BLaER1 (cell line): ENCODE measurements at regions not wholly inside any gene's neighbourhood (a gene's known extent, or its start where the extent isn't known, plus 50 kb on each side); places are given as distances from the start of the nearest gene placed in this dataset.
"Not testable (repeated sequence)": the region's sequence is repeated elsewhere in the genome, so short reads cannot be mapped to it uniquely, and the experiment has no call there.

ENCODE experiments used
- H3K27ac ChIP-seq: shearing (Covaris generic); formaldehyde crosslinking; 2 replicates; pipeline ENCODE4 v1.8.1; 2022
- H3K27me3 ChIP-seq: shearing (Covaris generic); formaldehyde crosslinking; 2 replicates; pipeline ENCODE4 v1.8.1; 2022
- H3K36me3 ChIP-seq: shearing (Covaris generic); formaldehyde crosslinking; 2 replicates; pipeline ENCODE4 v1.8.1; 2022
- H3K4me1 ChIP-seq: shearing (Covaris generic); formaldehyde crosslinking; 2 replicates; pipeline ENCODE4 v1.8.1; 2022
- H3K4me2 ChIP-seq: shearing (Covaris generic); formaldehyde crosslinking; 2 replicates; pipeline ENCODE4 v1.8.1; 2022
- H3K4me3 ChIP-seq: shearing (Covaris generic); formaldehyde crosslinking; 2 replicates; pipeline ENCODE4 v1.8.1; 2022
- H3K9ac ChIP-seq: shearing (Covaris generic); formaldehyde crosslinking; 2 replicates; pipeline ENCODE4 v1.8.1; 2022
- H3K9me3 ChIP-seq: shearing (Covaris generic); formaldehyde crosslinking; 2 replicates; pipeline ENCODE4 v1.8.1; 2022
- H4K20me1 ChIP-seq: shearing (Covaris generic); formaldehyde crosslinking; 2 replicates; pipeline ENCODE4 v1.8.1; 2022
- Cebpa-rat ChIP-seq: shearing (Covaris generic); IDR thresholded peaks from 2 replicates; pipeline ENCODE4 v1.8.1; 2022

- Histone ChIP-seq H4K20me1 (no peaks in the 10 kb centered on the region), H3K27me3 (no peaks in the 10 kb centered on the region), H3K9me3 (no peaks in the 10 kb centered on the region), H3K4me3 (no peak overlapping the region), H3K9ac (no peak overlapping the region), H3K4me1 (no peaks in the 10 kb centered on the region), H3K4me2 (no peak overlapping the region), H3K27ac (no peak overlapping the region), H3K36me3 (no peaks in the 10 kb centered on the region)
- no peak for TF ChIP-seq Cebpa-rat
Measured at GRCh38 chr15:24823473-24823872, 131.3 kb upstream of the SNRPN start.

DNA sequence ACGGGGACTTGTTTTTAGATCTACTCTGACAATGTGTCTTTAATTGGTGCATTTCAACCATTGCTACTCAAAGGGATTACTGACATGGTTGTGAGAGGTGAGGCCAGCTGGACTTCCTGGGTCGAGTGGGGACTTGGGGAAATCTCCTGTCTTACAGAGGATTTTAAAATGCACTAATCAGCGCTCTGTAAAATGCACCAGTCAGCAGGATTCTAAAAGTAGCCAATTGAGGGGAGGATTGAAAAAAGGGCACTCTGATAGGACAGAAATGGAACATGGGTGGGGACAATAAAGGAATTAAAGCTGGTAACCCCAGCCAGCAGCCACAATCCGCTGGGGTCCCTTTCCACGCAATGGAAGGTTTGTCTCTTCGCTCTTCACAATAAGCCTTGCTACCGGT, 122.5 kb upstream of the SNRPN start:
- no peak overlapping the region for H3K9ac ChIP-seq
- no peaks in the 10 kb centered on the region for H3K9me3 ChIP-seq
- TF ChIP-seq Cebpa-rat, result no peak
- no peaks in the 10 kb centered on the region for H3K27me3 ChIP-seq
- no peaks in the 10 kb centered on the region for H3K36me3 ChIP-seq
- H3K27ac ChIP-seq, result no peak overlapping the region
- H3K4me1 ChIP-seq, result no peaks in the 10 kb centered on the region
- H3K4me3 ChIP-seq, result no peak overlapping the region
- no peak overlapping the region for H3K4me2 ChIP-seq
- H4K20me1 ChIP-seq, result no peaks in the 10 kb centered on the region

DNA sequence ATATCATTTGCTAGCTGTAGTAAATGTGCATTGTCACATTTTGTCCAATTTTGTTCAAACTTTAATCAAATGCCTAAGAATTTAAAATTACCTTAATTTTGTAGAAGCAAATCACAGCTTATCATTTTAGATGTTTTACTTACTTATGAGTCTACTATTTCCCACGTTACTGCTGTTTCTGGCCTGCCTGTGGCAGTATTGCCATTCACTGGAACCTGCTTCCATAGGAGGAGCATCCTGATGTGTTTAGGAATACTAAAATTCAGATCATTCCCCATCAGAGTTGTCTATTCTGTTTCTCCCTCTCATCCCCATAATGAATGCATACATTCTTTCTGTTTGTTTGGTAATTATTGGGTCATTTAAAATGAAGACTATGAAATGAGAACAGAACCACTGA, 119.5 kb upstream of the SNRPN start:
- Histone ChIP-seq H3K4me2 (no peak overlapping the region), H3K4me3 (no peak overlapping the region), H3K4me1 (no peaks in the 10 kb centered on the region), H3K9ac (no peak overlapping the region), H3K9me3 (no peaks in the 10 kb centered on the region), H3K36me3 (no peaks in the 10 kb centered on the region), H3K27me3 (no peaks in the 10 kb centered on the region), H4K20me1 (no peaks in the 10 kb centered on the region), H3K27ac (no peak overlapping the region)
- no peak for TF ChIP-seq Cebpa-rat

DNA sequence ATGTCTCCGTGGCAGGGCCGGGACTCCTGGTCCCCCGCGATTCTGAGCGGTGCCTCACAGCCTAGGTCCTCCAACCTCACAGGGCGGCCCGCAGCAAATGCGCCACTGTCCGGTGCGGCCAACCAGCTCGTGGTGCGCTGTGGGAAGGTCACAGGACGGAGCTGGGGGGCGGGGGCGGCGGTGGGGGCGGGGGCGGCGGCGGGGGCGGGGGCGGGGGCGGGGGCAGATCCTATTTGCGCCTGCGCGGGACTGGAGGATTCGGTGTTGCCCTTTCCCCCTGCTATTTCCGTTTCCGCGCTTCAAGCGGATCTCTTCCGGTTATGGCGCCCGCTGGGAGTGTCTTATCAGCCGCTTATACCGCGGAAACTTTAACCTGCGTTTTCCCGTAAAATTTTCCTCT, 106.7 kb upstream of the SNRPN start:
- no peaks in the 10 kb centered on the region for H3K36me3 ChIP-seq
- no peaks in the 10 kb centered on the region for H3K27me3 ChIP-seq
- H3K4me3 ChIP-seq, result no peak overlapping the region
- no peak overlapping the region for H3K9ac ChIP-seq
- H3K9me3 ChIP-seq, result 0 out of 2 replicates have a peak, but pooled peaks cover 3% of the 10 kb centered on the region
- H3K27ac ChIP-seq, result no peak overlapping the region
- no peak for TF ChIP-seq Cebpa-rat
- no peaks in the 10 kb centered on the region for H3K4me1 ChIP-seq
- H3K4me2 ChIP-seq, result no peak overlapping the region
- no peaks in the 10 kb centered on the region for H4K20me1 ChIP-seq

DNA sequence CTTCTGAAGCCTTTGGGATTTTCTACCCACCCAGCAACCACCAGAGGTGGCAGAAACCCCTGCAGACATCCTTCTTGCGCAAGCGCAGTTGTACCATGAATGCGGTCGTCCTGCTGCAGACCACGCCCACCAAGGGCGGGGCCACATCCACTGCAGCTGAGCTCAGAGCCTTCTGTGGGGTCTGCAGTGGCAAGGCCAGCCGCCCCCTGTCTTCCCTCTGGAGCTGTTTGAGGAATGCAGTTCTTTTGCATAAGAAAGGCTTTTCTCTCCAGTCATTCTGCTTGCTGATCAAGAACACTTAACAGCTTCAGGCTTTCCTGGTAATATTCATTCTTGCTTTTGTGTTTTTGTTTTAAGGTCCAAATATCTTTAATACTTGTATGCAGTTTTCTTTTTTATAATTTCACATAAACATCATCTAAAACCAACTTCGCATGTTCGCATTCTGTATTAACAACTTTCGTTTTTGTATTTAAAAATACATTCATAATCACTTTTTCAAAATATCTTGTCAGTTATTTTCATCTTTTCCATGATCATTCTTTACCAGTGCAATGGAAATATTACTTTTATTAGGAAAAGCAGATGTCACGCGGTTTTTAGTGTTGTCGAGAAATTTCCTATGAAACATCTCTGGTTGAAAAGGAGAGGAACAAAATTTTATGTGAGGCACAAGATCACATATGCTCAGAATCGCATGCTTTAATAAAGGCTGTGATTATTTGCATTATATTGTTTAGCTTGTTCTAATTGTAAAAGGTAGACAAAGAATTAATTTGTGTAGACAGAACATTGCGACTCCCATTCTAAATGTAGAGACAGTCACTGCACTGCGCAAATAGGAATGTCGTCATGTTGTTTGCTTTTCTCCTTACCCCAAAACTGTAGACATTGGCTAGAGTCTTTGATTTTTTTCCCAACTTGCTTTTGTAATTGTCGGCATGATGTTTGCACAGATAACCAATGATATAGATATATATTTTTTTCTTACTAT, 98.1 kb upstream of the SNRPN start:
- no peak for TF ChIP-seq Cebpa-rat
- H3K27ac ChIP-seq, result no peak overlapping the region
- H3K9ac ChIP-seq, result no peak overlapping the region
- H3K9me3 ChIP-seq, result 0 out of 2 replicates have a peak, but pooled peaks cover 10% of the 10 kb centered on the region
- no peaks in the 10 kb centered on the region for H3K4me1 ChIP-seq
- no peaks in the 10 kb centered on the region for H4K20me1 ChIP-seq
- H3K36me3 ChIP-seq, result no peaks in the 10 kb centered on the region
- no peaks in the 10 kb centered on the region for H3K27me3 ChIP-seq
- no peak overlapping the region for H3K4me2 ChIP-seq
- H3K4me3 ChIP-seq, result no peak overlapping the region

GRCh38 chr15:24857763-24858162, 97.0 kb upstream of the SNRPN start:
- Histone ChIP-seq H3K9ac (no peak overlapping the region), H4K20me1 (no peaks in the 10 kb centered on the region), H3K27ac (no peak overlapping the region), H3K4me1 (no peaks in the 10 kb centered on the region), H3K4me2 (no peak overlapping the region), H3K4me3 (no peak overlapping the region), H3K27me3 (no peaks in the 10 kb centered on the region), H3K9me3 (0 out of 2 replicates have a peak, but pooled peaks cover 10% of the 10 kb centered on the region), H3K36me3 (no peaks in the 10 kb centered on the region)
- TF ChIP-seq Cebpa-rat, result no peak

DNA sequence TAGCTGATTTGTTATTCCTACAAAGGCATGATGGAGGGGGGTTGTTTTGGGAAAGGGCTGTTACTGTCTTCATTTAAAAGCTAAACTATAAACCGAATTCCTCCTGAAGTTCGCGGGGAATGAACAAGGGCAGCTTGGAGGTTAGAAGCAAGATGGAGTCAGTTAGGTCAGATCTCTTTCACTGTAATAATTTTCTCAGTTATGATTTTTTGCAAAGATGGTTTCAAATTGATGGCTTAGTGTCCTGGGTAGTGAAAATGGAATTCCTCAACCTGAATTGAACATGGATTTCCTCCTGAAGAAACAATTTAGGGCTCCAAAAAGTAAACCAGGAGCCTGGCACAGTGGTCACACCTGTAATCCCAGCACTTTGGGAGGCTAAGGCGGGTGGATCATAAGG, 96.6 kb upstream of the SNRPN start:
- not testable (repeated sequence) for H3K36me3 ChIP-seq, H3K27ac ChIP-seq, H3K4me3 ChIP-seq, H4K20me1 ChIP-seq, H3K9ac ChIP-seq, H3K4me2 ChIP-seq, H3K4me1 ChIP-seq, H3K27me3 ChIP-seq, H3K9me3 ChIP-seq

DNA sequence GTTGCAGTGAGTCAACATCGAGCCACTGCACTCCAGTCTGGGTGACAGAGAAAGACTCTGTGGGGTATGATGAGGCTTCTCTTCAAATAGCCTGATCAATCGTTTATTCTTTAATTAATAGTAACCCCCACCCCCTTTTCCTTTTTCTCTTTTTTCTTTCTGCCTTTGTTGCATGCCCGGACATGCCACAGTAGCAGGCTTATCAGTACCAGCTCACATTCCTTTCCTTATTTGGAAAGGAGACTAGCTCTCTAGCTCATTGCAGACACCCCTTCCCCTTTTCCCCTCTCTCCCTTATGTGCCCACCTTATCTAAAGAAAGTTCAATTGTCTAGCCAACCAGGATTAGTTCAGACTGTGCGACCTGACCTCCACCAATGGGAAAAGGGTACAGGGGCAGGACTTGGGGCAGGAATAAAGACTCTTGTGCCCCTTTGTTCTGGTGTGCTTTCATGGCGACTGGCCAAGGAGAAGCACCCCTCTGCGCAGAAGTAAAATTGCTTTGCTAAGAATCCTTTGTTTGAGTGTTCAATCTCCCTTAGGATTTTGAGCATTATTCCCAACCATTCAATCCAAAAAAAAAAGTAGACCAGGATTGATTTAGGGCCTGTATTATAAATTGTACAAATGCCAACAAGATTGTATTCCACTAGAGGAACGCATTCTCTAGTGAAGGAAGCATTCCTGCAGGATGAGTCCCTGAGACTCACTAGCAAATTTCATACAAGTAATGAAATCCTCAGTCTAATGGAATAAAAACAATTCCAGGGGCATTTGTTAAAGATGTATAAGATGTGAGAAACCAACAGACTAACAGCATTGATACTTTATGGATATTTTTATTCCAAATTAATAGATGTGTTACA, 95.8 kb upstream of the SNRPN start:
- TF ChIP-seq Cebpa-rat, result no peak
- H4K20me1 ChIP-seq, result no peaks in the 10 kb centered on the region
- no peak overlapping the region for H3K4me2 ChIP-seq
- H3K36me3 ChIP-seq, result no peaks in the 10 kb centered on the region
- no peak overlapping the region for H3K4me3 ChIP-seq
- H3K4me1 ChIP-seq, result no peaks in the 10 kb centered on the region
- H3K27ac ChIP-seq, result no peak overlapping the region
- H3K27me3 ChIP-seq, result no peaks in the 10 kb centered on the region
- H3K9ac ChIP-seq, result no peak overlapping the region
- H3K9me3 ChIP-seq, result 0 out of 2 replicates have a peak, but pooled peaks cover 10% of the 10 kb centered on the region

- no peak overlapping the region for H3K9ac ChIP-seq
- no peaks in the 10 kb centered on the region for H4K20me1 ChIP-seq
- H3K4me1 ChIP-seq, result no peaks in the 10 kb centered on the region
- no peak overlapping the region for H3K27ac ChIP-seq
- H3K36me3 ChIP-seq, result no peaks in the 10 kb centered on the region
- H3K4me3 ChIP-seq, result no peak overlapping the region
- H3K27me3 ChIP-seq, result no peaks in the 10 kb centered on the region
- 0 out of 2 replicates have a peak, but pooled peaks cover 9% of the 10 kb centered on the region for H3K9me3 ChIP-seq
- H3K4me2 ChIP-seq, result no peak overlapping the region
- no peak for TF ChIP-seq Cebpa-rat
Measured at GRCh38 chr15:24861014-24861690, 93.6 kb upstream of the SNRPN start.
